Activated CD8-positive, alpha-beta memory T cell treated with anti-CD3 and anti-CD28 coated beads, Interleukin-2, amount 50 U/mL, for 24 hours (primary cell): ENCODE measurements at regions not wholly inside any gene's neighbourhood (a gene's known extent, or its start where the extent isn't known, plus 50 kb on each side); places are given as distances from the start of the nearest gene placed in this dataset.

ENCODE experiments used
- DNase-seq: peaks from one replicate; pipeline ENCODE4 v3.0.0-alpha.2; 2020; ENCODE audit errors: extremely low read depth

DNA sequence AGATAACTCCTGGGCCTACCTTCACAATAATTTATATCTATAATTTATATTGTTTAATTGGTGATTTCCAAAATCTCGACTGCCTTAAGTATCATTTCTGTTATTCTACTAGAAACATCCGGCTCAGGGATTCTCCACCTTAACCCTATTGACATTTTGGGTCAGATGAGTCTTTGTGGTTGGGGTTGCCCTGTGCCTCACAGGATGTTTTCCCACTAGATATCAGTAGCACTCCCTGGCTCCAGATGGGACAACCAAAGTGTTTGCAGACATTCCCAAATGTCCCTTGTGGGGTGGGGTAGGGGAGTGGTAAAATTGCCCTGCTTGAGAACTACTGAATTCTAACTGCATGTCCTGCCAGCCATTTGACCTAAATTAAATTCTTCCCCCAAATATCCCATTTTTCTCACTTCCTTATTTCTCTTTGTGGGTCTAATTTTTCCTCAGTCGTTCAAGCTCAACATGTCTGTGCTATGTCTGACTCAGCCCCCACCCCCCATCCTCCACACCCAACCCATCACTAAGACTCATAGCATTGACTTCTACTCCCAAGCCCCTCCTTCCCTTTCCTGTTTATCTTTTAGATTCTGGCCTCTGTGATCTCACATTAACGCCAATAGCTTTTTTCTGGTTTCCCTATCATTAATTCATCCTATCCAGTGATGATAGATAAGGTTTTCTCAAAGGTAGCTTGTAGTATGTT, 545.1 kb downstream of the EFNB2 start:
- DNase-seq: no peak

DNA sequence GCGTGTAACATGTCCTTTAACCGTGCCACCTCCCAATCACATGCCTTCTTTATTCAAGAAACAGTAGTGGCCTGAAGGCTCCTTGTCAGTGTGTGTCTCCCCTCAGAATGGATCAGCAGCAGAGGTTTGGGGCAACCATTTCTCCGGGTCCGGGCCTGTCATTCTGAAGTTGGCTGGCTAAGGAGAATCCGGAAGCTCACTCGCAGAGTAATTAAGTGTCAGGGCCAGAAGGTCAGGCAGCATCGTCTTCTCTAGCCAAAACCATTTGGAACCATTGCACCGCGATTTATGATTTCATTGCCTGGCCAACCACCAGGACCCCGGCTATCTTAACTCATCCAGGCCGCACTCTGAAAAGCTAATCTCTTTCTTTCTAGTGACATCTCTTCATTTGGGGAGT, 550.8 kb downstream of the EFNB2 start:
- no peak for DNase-seq

DNA sequence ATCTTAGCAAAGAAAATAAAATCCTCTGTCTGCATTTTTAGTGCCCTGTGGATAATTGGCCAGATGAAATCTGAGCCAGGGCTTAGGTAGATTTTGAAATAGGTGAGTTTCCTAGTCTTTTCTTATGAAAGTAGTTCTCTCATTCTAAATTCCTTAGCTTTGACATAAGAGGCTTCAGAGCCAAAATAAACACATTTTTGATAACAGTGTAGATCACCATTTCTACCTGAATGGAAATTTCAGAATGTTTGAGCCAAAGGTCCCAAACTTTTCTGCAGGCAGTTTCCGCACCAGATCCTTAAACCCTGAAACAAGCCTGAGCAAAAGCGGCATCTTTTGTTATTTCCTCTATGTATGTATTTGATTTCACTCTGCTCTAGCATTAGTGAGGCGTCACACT, 551.2 kb downstream of the EFNB2 start:
- no peak for DNase-seq

DNA sequence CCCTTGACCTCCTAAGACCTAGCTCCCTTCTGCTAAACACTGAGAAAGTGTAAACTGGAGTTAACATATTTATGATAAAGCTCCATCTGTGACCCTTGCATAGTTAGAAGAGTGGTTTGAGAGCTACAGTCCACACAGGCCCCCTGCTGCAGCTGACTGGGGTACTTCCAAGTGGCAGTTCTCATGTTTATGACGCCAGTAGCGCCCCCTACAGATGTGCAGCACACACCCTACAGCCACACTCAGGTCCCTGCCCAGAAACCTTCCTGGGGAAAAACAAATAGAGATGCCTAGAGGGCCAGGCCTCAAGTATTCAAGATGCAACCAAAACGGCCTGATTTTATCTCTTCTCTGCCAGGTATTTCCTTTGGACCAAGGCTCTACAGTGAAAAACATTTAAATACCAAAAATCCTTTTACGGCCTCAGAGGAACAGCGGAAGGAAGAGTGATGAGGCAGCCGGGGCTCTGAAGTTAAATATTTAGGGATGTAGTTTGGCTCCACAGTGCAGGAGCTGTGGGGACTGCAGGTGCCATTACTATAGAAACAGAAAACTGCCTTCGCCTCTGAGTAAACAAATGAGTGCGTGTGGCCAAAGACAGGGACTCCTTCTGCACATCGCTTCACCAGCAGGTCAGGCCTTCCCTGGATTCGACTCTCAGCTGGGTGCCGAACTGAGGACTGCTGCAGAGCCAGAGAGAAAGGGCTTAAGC, 553.1 kb downstream of the EFNB2 start:
- no peak for DNase-seq

DNA sequence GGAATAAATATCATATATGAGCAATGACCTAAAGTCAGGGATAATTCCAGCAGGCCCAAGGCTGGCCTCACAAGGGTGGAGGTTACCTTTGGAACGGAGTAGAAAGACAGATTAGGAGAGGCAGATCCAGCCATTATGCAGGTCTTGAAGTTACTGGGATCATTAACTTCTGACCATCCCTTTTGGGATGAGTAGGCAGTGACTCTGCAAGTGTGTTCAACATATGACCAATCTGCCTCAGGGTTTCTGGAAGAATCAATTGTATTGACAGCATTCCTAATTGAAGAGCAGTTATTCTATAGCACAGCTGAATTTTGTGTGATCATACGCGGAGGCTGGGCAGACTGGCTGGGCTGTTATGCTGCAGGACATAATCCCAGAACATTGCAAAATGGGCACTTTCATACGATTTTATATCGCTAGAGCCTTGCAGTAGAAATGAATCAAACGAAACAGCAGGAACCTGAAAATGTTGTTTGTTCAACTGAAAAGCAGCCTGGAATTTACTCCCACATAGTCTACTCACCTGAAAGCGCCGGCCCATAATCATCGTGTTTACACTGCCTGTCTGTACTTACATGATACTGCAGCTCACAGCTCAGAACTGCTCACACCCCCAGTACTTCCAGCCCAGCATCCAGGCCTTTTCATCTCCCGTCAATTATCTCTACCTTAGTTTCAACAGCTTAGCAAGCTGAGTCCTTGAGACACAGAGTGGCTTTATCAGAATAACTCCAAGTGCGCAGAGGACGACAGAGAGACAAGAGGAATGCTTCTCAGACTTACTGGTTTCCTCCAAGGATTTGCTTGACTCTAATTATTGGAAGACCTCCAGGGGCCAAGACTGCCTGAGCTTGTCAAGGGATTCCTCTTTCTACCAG, 556.1 kb downstream of the EFNB2 start:
- no peak for DNase-seq

DNA sequence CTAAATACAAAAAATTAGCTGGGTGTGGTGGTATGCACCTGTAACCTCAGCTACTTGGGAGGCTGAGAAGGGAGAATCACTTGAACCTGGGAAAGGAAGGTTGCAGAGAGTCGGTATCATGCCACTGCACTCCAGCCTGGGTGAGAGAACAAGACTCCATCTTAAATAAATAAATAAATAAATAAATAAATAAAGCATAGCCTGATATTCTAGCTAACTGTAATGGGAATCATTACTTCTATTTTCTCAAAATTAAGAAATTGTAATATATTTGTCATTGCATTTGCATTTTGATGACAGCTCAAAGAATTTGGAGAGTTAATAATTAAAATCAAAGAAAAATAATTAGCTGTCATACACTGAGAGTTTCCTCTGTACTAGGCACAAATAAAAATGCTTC, 561.1 kb downstream of the EFNB2 start:
- no peak for DNase-seq

DNA sequence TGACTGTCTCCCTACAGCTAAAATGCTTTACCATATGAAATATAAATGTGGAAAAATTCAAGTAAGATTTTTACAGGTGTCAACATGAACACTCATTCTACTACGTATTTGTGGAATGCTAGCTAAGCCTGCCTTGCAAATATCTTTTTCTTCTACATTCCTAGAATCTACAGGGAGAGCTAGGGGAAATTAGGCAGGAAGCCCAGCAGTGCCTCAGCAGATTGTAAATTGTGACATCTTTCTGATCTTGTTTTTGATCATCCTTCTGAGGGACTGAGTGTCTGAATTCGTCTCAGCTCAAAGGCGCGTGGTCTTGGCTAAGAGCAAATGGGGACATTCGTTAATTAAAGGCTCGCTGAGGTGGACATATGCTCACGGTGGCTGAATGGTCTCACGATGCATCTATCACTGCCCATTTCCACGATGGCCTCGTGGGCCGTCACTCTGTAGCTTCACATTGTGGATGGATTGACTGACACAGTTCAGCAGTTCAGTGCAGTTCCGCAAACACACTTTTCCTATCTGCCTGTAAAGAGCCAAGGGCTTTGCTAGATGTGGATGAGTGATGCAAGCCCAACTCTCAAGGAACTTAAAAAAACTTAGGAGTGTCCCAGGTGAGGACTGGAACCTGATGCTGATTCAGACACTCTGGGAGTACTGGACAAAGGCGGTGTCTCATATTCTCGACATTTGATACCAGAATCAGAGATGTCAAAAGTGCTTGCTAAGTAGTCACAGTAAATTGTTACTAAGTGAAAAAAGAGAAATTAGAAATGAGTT, 562.5 kb downstream of the EFNB2 start:
- DNase-seq: no peak

DNA sequence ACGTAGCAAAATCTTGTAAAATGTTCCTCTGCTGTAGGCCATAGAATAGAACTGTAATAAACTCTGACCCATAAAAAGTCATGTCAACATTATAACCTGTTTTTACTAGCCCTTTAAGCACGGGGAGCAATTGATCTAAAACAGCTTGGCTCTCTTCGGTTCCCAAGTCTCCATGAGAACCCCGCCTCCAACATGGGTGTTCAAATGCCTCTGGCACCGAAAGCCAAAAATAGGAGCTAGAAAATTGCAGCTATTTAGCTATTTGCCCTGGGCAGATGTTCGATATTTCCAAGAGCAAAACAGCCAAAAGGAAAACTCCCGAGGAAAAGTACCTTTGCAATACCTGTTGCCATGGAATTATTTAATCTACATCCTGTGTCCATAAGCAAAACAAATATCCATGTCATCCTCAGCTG, 563.1 kb downstream of the EFNB2 start:
- DNase-seq: no peak

DNA sequence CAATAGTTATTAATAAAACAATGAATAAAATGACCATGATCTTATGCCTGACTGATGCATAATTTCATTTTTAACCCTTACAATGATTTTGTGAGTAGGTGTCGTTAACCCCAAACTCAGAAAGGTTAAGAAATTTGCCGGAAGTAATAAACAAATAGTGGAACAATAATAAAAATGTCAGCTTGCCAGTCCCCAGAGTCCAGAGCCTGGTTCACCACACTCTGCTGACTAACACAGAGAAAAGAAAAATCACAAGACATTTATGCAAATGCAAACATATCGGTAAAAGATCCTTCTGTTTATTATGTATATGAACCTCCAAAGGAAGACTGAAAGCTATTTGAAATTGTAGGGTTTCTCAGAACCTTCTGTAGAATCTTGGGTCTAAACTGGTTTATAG, 563.7 kb downstream of the EFNB2 start:
- DNase-seq: no peak

DNA sequence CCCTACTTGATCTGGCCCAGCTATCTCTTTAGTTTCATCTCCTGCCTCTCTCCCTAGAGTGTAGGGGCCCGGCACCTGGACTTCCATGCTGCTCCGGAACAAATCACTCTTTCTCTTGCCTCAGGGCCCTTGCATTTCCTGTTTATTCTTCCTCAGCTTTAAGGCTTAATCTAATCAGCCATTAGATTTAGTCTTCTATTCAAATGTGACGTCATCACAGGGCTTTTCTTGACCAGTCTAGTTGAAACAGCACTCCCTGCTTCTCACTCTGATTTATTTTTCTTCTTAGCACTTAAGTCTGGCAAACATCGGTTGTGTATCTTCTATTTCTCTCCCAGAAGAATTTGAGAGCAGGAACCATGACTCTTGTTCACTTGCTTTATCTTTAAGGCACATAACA, 564.1 kb downstream of the EFNB2 start:
- DNase-seq: no peak

DNA sequence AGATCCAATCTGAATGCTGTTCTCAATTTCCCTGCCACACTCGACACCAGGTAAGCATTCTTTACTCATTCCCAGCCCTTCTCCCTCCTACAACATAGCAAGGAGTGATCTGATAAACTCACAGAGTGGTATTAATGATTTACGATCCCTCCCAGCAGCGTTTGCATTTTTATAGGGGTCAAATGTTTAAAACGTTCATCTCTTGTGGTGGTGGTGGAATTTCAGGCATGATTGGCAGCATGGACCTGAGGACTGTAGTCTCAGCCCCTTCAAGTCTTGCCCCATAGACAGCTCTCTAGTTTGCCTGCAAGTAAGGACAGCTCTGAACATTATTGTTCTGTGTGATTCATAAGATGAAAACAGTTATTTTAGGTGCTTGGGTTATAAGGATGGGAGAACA, 565.7 kb downstream of the EFNB2 start:
- no peak for DNase-seq

DNA sequence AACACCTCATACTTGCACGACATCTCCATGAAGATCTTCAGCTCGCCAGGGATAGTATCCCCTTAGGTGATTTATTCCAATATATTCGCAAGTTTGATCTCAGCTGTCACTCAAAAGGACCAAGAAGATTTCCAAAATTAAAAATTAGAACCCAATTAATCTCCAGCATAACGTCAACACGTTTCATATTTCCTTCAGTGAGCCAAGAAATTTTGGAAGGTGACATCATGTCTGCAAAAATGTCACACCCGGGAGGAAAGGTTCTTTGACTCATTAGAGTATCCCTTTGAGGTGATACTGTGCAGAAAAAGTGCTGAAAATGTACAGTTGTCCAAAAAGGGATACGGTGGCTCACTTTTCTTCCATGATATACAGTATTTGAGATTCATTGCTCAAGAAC, 569.6 kb downstream of the EFNB2 start:
- DNase-seq: no peak

DNA sequence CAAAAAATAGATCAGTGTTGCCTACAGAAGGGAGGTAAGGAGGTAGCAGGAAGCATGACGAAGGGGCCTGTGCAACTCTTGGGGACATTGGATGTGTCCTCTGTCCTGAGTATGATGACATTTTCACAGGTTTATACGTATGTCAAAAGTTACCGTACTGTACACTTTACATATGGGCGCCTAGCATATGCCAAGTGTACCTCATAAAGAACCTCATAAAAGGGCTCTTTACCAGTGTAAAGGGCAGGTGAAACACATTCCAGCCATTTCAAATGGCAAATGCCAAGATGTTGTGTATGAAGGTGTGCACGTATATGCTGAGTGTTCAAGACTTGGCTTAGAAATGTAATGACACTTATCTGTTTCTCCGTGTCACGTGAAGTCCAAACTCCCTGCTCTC, 573.4 kb downstream of the EFNB2 start:
- no peak for DNase-seq

DNA sequence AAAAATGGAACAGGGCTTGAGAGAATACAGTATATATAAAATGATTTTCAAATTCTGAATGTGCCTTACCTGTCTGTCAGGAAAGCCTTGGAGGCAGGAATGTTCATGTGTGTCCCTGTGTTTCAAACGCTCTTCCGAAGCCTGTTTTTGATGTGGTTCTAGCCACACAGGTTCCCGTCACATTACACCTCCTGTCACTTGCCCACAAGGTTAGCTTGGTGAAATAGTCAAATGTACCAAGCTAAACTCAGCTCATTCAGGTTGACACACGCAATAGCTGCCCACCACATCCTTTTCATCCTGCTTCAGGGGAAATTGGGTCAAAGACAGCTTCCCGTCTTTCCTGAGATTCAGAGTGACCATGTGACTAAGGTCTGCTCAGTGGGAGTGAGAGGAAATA, 574.0 kb downstream of the EFNB2 start:
- no peak for DNase-seq

DNA sequence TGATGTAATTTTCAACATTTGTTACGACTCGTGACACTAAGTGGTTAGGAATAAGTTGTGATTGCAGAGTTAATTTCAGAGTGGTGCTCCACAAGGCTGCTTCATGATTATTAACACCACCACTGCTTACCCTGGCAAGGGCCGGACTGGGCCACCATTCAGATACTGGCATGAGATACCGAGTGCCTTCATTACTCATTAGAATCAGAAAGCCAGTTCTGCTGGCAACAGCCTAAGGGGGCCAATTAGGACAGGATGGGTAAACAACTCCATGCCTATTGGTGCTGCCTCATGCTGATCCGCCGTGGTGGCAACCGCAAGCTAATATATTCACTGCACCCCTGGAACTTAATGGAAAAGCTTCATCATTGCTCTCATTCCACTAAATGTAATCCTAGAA, 575.1 kb downstream of the EFNB2 start:
- no peak for DNase-seq

DNA sequence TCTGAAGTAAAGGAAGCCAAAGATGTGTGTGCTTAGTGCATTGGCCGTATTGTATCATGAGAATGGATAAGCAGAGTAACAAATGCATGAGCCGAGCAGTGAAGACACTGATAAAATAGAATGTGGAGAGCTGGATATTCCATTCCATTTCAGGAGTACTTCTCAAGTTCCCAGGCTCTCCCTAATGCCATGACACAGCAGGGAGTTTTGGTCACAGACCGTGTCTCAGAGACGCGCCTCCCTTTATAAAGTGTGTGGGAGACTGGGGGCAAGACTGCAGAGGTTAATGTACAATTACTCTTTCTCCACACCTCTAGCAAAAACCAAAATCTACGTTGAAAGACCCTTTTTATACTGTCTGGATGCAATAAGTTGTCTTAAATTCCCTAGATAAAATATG, 575.6 kb downstream of the EFNB2 start:
- DNase-seq: no peak

DNA sequence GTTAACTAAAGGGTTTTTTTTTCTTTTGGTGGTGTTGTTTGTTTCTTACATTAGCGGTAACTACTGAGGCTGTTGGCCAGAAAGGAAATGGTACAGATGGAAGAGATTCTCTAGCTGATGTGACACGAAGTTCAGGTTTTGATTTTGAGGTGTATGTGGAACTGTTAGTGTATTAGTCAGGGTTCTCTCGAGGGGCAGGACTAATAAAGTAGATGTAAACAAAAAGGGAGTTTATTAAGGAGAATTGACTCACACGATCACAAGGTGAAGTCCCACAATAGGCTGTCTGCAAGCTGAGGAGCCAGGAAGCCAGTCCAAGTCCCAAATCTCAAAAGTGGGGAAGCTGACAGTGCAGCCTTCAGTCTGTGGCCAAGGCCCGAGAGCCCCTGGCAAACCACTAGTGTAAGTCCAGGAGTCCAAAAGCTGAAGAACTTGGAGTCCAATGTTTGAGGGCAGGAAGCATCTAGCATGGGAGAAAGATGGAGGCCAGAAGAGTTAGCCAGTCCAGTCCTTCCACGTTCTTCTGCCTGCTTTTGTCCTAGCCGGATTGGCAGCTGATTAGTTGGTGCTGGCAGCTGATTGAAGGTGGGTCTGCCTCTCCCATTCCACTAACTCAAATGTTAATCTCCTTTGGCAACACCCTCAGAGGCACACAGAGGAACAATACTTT, 577.6 kb downstream of the EFNB2 start:
- no peak for DNase-seq

DNA sequence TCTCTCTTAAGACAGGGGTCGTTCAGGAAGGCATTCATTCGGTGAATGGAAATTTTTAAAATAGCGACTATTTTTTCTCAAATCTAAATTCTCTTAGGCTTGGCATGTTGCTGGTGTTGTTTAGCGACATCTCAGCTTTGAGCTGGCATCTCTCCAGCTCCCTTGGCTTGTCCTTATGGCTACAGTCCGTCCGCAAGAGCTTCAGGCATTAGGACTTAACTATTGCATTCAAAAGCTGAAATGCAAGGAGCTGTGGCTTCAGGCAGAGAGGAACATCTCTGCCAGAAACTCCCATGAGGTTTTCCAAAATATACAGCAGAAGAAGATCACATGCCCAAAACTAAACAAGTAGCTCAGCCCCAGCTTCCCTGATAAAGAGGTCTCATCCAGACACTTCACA, 578.5 kb downstream of the EFNB2 start:
- no peak for DNase-seq

DNA sequence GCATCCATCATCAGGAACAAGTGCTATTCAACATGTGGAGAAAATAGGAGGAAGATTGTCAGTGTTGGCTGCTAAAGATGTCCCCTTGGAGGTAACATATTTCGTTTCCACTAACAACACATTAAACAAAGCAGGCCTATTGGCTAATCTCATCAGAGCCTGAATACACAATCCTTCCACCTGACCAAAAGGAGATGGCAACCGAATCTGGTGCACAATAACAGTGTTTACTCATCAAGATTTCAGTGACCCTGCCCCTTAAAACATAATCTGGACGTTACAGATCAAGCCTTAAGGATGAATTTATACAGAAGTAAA, 582.5 kb downstream of the EFNB2 start:
- no peak for DNase-seq

DNA sequence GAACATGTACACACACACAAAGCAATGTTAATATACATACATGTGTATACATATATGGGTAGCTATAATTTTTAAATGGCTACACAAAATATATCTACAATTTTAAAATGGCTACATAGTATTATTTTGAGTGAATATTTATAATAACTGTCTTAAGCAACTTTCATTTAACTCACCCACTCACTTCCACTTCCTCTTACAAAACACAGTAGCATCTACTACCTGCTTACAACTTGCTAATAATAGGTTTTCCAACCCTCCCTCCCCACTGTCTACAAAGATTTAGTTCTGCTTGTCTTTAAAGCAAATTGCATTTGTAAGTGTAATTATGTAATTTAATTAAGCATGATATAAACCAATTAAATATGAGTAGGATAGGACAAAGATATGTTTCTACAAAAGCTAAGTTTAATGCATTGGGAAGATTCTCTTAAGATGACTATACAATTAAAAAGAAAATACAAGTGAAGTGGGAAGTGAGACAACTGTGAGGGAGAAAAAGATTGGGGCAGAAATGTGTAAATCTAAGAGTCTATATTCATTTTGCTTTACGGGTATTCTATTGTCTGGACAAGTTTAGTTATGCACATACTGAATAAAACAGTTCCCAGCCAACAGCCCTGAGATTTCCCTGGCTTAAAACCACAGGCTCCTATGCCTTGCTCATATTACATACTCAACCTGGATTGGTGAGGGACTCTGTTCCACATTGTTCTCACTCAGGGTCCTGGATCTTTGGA, 583.1 kb downstream of the EFNB2 start:
- no peak for DNase-seq

DNA sequence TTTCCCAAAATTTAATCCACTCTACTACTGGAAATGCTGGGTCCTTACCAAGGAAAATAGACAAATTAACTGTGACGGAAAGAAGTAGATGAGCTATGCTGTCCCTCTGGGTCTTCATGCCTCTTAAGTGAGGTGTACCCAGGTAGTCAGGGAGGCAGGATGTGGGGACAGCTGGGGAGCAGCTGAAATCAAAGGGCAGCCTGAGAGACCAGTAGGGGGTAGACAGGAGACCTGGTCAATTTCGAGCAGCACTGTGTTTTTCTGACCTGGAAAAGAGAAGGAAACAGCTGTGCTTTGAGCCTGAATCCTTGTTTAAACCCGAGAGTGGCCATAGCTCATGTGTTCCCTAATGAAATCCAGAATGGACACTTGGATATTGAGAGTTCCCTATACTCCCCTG, 587.3 kb downstream of the EFNB2 start:
- DNase-seq: no peak
